ENCODE measurements at regions not wholly inside any gene's neighbourhood (a gene's known extent, or its start where the extent isn't known, plus 50 kb on each side); places are given as distances from the start of the nearest gene placed in this dataset.

- no peaks in the 10 kb centered on the region for H3K27me3 ChIP-seq (ENCODE audit: insufficient read depth)
- H3K36me3 ChIP-seq (ENCODE audit: insufficient read depth): no peaks in the 10 kb centered on the region
- H3F3A ChIP-seq (replicated peaks; ENCODE audit: low read depth): no peaks in the 10 kb centered on the region
- Mint-ChIP-seq H3K4me1 (no peaks in the 10 kb centered on the region), H3K9me3 (no peaks in the 10 kb centered on the region; the same call in 2 of the 3 replicates), H3K27me3 (ENCODE audit: insufficient read depth, low read depth, poor library complexity) (no peaks in the 10 kb centered on the region), H3K4me3 (no peak overlapping the region), H3K27ac (no peak overlapping the region), H3K36me3 (ENCODE audit: low read depth) (no peaks in the 10 kb centered on the region)
- ATAC-seq: no peak
- H3K4me2 ChIP-seq: no peak overlapping the region
- H3K27ac ChIP-seq (ENCODE audit: low read depth): no peak overlapping the region
- TF ChIP-seq ZNF331 (CRISPR knock-in tag; IDR thresholded peaks at IDR 0.05; ENCODE audit: low read depth) (no peak), CTCF (conservative IDR thresholded peaks at IDR 0.05; ENCODE audit: low read depth in 2 of 2) (no peak), STAT1 (IDR thresholded peaks at IDR 0.05; ENCODE audit: unreplicated experiment) (no peak), POLR2AphosphoS5 (IDR thresholded peaks at IDR 0.05; ENCODE audit: low read depth) (no peak), EZH2phosphoT487 (IDR thresholded peaks at IDR 0.05; ENCODE audit: unreplicated experiment) (no peak), NANOG (IDR thresholded peaks at IDR 0.05; ENCODE audit: borderline replicate concordance) (no peak)
- TF ChIP-seq, protein P1, sequence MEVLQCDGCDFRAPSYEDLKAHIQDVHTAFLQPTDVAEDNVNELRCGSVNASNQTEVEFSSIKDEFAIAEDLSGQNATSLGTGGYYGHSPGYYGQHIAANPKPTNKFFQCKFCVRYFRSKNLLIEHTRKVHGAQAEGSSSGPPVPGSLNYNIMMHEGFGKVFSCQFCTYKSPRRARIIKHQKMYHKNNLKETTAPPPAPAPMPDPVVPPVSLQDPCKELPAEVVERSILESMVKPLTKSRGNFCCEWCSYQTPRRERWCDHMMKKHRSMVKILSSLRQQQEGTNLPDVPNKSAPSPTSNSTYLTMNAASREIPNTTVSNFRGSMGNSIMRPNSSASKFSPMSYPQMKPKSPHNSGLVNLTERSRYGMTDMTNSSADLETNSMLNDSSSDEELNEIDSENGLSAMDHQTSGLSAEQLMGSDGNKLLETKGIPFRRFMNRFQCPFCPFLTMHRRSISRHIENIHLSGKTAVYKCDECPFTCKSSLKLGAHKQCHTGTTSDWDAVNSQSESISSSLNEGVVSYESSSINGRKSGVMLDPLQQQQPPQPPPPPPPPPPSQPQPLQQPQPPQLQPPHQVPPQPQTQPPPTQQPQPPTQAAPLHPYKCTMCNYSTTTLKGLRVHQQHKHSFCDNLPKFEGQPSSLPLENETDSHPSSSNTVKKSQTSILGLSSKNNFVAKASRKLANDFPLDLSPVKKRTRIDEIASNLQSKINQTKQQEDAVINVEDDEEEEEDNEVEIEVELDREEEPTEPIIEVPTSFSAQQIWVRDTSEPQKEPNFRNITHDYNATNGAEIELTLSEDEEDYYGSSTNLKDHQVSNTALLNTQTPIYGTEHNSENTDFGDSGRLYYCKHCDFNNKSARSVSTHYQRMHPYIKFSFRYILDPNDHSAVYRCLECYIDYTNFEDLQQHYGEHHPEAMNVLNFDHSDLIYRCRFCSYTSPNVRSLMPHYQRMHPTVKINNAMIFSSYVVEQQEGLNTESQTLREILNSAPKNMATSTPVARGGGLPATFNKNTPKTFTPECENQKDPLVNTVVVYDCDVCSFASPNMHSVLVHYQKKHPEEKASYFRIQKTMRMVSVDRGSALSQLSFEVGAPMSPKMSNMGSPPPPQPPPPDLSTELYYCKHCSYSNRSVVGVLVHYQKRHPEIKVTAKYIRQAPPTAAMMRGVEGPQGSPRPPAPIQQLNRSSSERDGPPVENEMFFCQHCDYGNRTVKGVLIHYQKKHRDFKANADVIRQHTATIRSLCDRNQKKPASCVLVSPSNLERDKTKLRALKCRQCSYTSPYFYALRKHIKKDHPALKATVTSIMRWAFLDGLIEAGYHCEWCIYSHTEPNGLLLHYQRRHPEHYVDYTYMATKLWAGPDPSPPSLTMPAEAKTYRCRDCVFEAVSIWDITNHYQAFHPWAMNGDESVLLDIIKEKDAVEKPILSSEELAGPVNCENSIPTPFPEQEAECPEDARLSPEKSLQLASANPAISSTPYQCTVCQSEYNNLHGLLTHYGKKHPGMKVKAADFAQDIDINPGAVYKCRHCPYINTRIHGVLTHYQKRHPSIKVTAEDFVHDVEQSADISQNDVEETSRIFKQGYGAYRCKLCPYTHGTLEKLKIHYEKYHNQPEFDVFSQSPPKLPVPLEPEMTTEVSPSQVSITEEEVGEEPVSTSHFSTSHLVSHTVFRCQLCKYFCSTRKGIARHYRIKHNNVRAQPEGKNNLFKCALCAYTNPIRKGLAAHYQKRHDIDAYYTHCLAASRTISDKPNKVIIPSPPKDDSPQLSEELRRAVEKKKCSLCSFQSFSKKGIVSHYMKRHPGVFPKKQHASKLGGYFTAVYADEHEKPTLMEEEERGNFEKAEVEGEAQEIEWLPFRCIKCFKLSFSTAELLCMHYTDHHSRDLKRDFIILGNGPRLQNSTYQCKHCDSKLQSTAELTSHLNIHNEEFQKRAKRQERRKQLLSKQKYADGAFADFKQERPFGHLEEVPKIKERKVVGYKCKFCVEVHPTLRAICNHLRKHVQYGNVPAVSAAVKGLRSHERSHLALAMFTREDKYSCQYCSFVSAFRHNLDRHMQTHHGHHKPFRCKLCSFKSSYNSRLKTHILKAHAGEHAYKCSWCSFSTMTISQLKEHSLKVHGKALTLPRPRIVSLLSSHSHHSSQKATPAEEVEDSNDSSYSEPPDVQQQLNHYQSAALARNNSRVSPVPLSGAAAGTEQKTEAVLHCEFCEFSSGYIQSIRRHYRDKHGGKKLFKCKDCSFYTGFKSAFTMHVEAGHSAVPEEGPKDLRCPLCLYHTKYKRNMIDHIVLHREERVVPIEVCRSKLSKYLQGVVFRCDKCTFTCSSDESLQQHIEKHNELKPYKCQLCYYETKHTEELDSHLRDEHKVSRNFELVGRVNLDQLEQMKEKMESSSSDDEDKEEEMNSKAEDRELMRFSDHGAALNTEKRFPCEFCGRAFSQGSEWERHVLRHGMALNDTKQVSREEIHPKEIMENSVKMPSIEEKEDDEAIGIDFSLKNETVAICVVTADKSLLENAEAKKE (CRISPR knock-in tag; IDR thresholded peaks at IDR 0.05): no peak
- TF ChIP-seq, protein P2, sequence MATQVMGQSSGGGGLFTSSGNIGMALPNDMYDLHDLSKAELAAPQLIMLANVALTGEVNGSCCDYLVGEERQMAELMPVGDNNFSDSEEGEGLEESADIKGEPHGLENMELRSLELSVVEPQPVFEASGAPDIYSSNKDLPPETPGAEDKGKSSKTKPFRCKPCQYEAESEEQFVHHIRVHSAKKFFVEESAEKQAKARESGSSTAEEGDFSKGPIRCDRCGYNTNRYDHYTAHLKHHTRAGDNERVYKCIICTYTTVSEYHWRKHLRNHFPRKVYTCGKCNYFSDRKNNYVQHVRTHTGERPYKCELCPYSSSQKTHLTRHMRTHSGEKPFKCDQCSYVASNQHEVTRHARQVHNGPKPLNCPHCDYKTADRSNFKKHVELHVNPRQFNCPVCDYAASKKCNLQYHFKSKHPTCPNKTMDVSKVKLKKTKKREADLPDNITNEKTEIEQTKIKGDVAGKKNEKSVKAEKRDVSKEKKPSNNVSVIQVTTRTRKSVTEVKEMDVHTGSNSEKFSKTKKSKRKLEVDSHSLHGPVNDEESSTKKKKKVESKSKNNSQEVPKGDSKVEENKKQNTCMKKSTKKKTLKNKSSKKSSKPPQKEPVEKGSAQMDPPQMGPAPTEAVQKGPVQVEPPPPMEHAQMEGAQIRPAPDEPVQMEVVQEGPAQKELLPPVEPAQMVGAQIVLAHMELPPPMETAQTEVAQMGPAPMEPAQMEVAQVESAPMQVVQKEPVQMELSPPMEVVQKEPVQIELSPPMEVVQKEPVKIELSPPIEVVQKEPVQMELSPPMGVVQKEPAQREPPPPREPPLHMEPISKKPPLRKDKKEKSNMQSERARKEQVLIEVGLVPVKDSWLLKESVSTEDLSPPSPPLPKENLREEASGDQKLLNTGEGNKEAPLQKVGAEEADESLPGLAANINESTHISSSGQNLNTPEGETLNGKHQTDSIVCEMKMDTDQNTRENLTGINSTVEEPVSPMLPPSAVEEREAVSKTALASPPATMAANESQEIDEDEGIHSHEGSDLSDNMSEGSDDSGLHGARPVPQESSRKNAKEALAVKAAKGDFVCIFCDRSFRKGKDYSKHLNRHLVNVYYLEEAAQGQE (IDR thresholded peaks at IDR 0.05; ENCODE audit: unreplicated experiment): no peak
- H3K9me2 ChIP-seq (ENCODE audit: insufficient read depth): no peaks in the 10 kb centered on the region
- H4K20me1 ChIP-seq (replicated peaks; ENCODE audit: insufficient read depth): no peaks in the 10 kb centered on the region
- no peak overlapping the region for H3K4me3 ChIP-seq
- no peaks in the 10 kb centered on the region for H3K79me2 ChIP-seq (replicated peaks; ENCODE audit: insufficient read depth)
- no peaks in the 10 kb centered on the region for H3K4me1 ChIP-seq (ENCODE audit: insufficient read depth)
- no peak for DNase-seq (ENCODE audit: low spot score)
- no peak overlapping the region for H2AFZ ChIP-seq
Measured at GRCh38 chr16:7964167-7964566, 626.1 kb downstream of the TMEM114 start.

All from GM23338 (cell line).